Hepatocyte (in vitro differentiated cells): ENCODE measurements at regions not wholly inside any gene's neighbourhood (a gene's known extent, or its start where the extent isn't known, plus 50 kb on each side); places are given as distances from the start of the nearest gene placed in this dataset.
A peak's percentile ranks its signal among the peaks of the same experiment; 100 is the strongest.

ENCODE experiments used
- DNase-seq: peaks from one replicate; pipeline ENCODE4 v3.0.0-alpha.2; 2016; ENCODE audit warnings: low spot score
- H2AFZ ChIP-seq: fragments of 200-600 bp; sonication (generic); 2 replicates; pipeline ENCODE4 v1.6.0; 2016; ENCODE audit warnings: antibody characterized with exemption, mild to moderate bottlenecking
- H3K27ac ChIP-seq: fragments of 200-600 bp; sonication (generic); 2 replicates; pipeline ENCODE4 v1.5.1; 2016; ENCODE audit warnings: mild to moderate bottlenecking
- H3K27me3 ChIP-seq: fragments of 200-600 bp; sonication (generic); 2 replicates; pipeline ENCODE4 v1.6.1; 2016
- H3K36me3 ChIP-seq: fragments of 200-600 bp; sonication (generic); replicated peaks from 2 replicates; pipeline ENCODE4 v1.5.1; 2016; ENCODE audit warnings: low read depth; ENCODE audit not compliant: insufficient read depth
- H3K4me1 ChIP-seq: fragments of 200-600 bp; sonication (generic); 2 replicates; pipeline ENCODE4 v1.5.1; 2016; ENCODE audit warnings: mild to moderate bottlenecking, moderate library complexity; ENCODE audit not compliant: insufficient read depth
- H3K4me2 ChIP-seq: fragments of 200-600 bp; sonication (generic); 2 replicates; pipeline ENCODE4 v1.6.0; 2016
- H3K4me3 ChIP-seq: fragments of 200-600 bp; sonication (generic); 2 replicates; pipeline ENCODE4 v1.5.1; 2016; ENCODE audit warnings: mild to moderate bottlenecking
- H3K79me2 ChIP-seq: fragments of 200-600 bp; sonication (generic); 2 replicates; pipeline ENCODE4 v1.6.0; 2017; ENCODE audit warnings: mild to moderate bottlenecking
- H3K9me2 ChIP-seq: fragments of 200-600 bp; sonication (generic); replicated peaks from 2 replicates; pipeline ENCODE4 v1.6.0; 2017; ENCODE audit warnings: mild to moderate bottlenecking; ENCODE audit not compliant: insufficient read depth
- H3K9me3 ChIP-seq: fragments of 200-600 bp; sonication (generic); 2 replicates; pipeline ENCODE4 v1.5.1; 2016; ENCODE audit warnings: low read depth, mild to moderate bottlenecking
- H4K20me1 ChIP-seq: fragments of 200-600 bp; sonication (generic); 2 replicates; pipeline ENCODE4 v1.6.0; 2016; ENCODE audit warnings: mild to moderate bottlenecking; ENCODE audit not compliant: insufficient read depth, poor library complexity, severe bottlenecking
- EZH2 ChIP-seq: fragments of 200-600 bp; sonication (generic); IDR thresholded peaks from 2 replicates; pipeline ENCODE4 v1.6.1; 2016; ENCODE audit warnings: antibody characterized with exemption, mild to moderate bottlenecking, borderline replicate concordance
- EZH2phosphoT487 ChIP-seq: fragments of 200-600 bp; sonication (generic); IDR thresholded peaks from one replicate; pipeline ENCODE4 v1.6.1; 2018; ENCODE audit warnings: antibody characterized with exemption, mild to moderate bottlenecking, low read depth, moderate library complexity; ENCODE audit not compliant: unreplicated experiment, severe bottlenecking
- WGBS: methylation state at CpG from one replicate; pipeline ENCODE4 v1.1.6; 2016; ENCODE audit warnings: low lambda C conversion rate; ENCODE audit errors: missing lambda C conversion rate; 5-methylcytosine and 5-hydroxymethylcytosine counted together
- TF ChIP-seq, protein P1 (sequence below): fragments of 200-600 bp; sonication (generic); IDR thresholded peaks from 2 replicates; pipeline ENCODE4 v1.5.1; 2016; ENCODE audit warnings: antibody characterized with exemption, mild to moderate bottlenecking; ENCODE audit not compliant: poor library complexity

DNA sequence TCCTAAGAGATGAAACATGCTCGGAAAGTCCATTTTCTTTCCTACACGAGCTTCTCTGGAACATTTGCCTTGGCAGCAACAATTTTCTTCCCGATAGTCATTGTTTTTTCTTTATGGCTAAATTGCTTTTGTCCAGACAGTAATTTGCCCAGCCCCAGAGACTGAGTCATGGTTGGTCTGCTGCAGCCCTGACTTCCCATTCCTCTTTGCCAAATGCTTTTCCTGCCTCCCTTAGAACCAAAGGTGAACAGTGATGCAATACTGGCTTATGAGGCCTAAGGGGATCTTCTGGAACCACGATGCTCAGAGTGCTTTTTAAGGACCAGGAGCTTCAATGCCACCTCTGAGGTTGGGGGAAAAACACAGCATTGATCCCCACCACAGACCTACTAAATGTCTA lies 1599.6 kb upstream of the TMEM132C start:
- H3K36me3 ChIP-seq: no peaks in the 10 kb centered on the region
- H3K27ac ChIP-seq: no peak overlapping the region
- no peak overlapping the region for H2AFZ ChIP-seq
- H3K4me1 ChIP-seq: no peaks in the 10 kb centered on the region
- no peaks in the 10 kb centered on the region for H3K9me3 ChIP-seq
- TF ChIP-seq, protein P1, sequence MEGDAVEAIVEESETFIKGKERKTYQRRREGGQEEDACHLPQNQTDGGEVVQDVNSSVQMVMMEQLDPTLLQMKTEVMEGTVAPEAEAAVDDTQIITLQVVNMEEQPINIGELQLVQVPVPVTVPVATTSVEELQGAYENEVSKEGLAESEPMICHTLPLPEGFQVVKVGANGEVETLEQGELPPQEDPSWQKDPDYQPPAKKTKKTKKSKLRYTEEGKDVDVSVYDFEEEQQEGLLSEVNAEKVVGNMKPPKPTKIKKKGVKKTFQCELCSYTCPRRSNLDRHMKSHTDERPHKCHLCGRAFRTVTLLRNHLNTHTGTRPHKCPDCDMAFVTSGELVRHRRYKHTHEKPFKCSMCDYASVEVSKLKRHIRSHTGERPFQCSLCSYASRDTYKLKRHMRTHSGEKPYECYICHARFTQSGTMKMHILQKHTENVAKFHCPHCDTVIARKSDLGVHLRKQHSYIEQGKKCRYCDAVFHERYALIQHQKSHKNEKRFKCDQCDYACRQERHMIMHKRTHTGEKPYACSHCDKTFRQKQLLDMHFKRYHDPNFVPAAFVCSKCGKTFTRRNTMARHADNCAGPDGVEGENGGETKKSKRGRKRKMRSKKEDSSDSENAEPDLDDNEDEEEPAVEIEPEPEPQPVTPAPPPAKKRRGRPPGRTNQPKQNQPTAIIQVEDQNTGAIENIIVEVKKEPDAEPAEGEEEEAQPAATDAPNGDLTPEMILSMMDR: no peak
- TF ChIP-seq EZH2phosphoT487 (no peak), EZH2 (no peak)
- H3K9me2 ChIP-seq: no peaks in the 10 kb centered on the region
- no peak for DNase-seq
- H3K4me2 ChIP-seq: no peak overlapping the region
- no peaks in the 10 kb centered on the region for H3K79me2 ChIP-seq
- H3K27me3 ChIP-seq: no peaks in the 10 kb centered on the region
- WGBS: 71% methylated on average over 4 of the region's 4 CpGs
- H3K4me3 ChIP-seq: no peak overlapping the region
- H4K20me1 ChIP-seq: no peaks in the 10 kb centered on the region

DNA sequence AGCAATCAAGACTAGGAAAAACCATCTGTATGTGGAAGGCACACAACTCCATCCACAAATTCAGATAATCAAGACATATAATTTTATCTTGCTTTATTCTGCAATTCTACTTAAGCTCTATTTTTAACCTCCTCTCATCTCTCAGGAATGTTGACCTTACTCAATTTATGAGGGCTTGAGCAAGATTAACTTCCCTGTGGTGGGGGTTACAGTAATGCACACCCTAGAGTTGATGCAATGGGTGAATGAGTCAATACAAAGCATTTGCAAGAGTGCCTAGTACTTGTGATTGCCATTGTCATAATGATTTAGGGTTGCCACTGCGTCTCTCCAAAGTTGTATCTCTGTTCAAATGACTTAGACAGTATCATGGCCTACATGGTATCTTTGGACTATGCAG lies 1598.4 kb upstream of the TMEM132C start:
- Histone ChIP-seq H3K4me3 (no peak overlapping the region), H3K79me2 (no peaks in the 10 kb centered on the region), H3K27me3 (no peaks in the 10 kb centered on the region), H3K4me2 (no peak overlapping the region), H3K9me3 (no peaks in the 10 kb centered on the region), H4K20me1 (no peaks in the 10 kb centered on the region), H2AFZ (no peak overlapping the region), H3K36me3 (no peaks in the 10 kb centered on the region), H3K4me1 (no peaks in the 10 kb centered on the region), H3K27ac (peak overlapping the region; percentile 75), H3K9me2 (no peaks in the 10 kb centered on the region)
- no peak for TF ChIP-seq EZH2
- TF ChIP-seq EZH2phosphoT487: no peak
- TF ChIP-seq, protein P1: no peak
- no peak for DNase-seq
- 95% methylated on average over 1 of the region's 1 CpG for WGBS

DNA sequence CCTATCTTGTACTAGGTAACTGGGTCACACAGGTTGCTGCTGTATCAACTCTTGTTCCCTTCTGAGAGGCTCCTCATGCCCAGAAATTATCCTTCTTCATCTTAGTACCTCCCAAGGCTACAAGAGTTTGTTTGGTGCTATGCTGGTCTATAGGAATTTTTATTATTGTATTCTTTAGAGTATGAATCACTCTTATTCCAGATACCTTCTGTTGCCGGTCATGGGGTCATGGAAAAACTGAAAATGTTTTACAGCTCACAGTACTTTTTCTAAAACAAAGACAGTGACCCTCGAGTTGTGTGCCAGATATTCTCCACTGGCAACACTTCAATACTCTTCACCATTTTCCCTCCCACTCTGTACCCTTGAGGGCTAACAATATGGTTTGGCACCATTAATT lies 1598.0 kb upstream of the TMEM132C start:
- Histone ChIP-seq H2AFZ (no peak overlapping the region), H3K27ac (peak overlapping the region; percentile 75), H3K36me3 (no peaks in the 10 kb centered on the region), H4K20me1 (no peaks in the 10 kb centered on the region), H3K79me2 (no peaks in the 10 kb centered on the region), H3K4me2 (no peak overlapping the region), H3K9me2 (no peaks in the 10 kb centered on the region), H3K9me3 (no peaks in the 10 kb centered on the region), H3K4me1 (no peaks in the 10 kb centered on the region), H3K27me3 (no peaks in the 10 kb centered on the region), H3K4me3 (no peak overlapping the region)
- no peak for DNase-seq
- 60% methylated on average over 2 of the region's 2 CpGs for WGBS
- no peak for TF ChIP-seq EZH2
- TF ChIP-seq EZH2phosphoT487: no peak
- TF ChIP-seq, protein P1: no peak

DNA sequence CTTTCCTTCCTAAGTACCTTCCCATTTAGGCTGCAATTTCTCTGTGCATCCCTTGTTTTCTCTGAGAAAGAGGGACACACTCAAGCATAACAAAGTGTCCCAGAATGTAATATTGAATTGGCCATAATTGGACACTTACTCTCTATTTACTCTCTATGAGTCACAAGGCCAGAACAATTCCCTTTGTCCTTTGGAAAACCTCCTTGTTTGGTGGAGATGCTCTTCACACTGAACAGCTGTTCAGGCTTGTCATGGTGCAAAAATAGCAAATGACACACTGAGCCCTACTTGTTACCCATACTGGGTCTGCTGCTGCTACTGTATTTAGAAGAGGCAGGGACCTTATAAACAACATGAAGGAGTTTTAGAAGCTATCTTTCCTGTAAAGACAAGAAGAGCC lies 1590.5 kb upstream of the TMEM132C start:
- Histone ChIP-seq H3K27me3 (no peaks in the 10 kb centered on the region), H3K9me2 (no peaks in the 10 kb centered on the region), H3K4me1 (no peaks in the 10 kb centered on the region), H3K4me3 (no peak overlapping the region), H4K20me1 (no peaks in the 10 kb centered on the region), H3K4me2 (no peak overlapping the region), H3K9me3 (no peaks in the 10 kb centered on the region), H2AFZ (no peak overlapping the region), H3K36me3 (no peaks in the 10 kb centered on the region), H3K79me2 (no peaks in the 10 kb centered on the region), H3K27ac (no peak overlapping the region)
- TF ChIP-seq, protein P1: no peak
- TF ChIP-seq EZH2phosphoT487: no peak
- TF ChIP-seq EZH2: no peak
- DNase-seq: no peak
